CD4-positive, alpha-beta T cell treated with Interleukin-12 subunit alpha and Interleukin-12 subunit beta, for 1 hour (primary cell): ENCODE measurements at regions not wholly inside any gene's neighbourhood (a gene's known extent, or its start where the extent isn't known, plus 50 kb on each side); places are given as distances from the start of the nearest gene placed in this dataset.
"Not testable (repeated sequence)": the region's sequence is repeated elsewhere in the genome, so short reads cannot be mapped to it uniquely, and the experiment has no call there.

Experiments
- DNase-seq: peaks from one replicate; pipeline ENCODE4 v3.0.0-alpha.2; 2020

GRCh38 chr7:145252031-145252430, 416.2 kb upstream of the TPK1 start:
- DNase-seq, result no peak

GRCh38 chr7:145224775-145225174, 388.9 kb upstream of the TPK1 start:
- DNase-seq, result no peak

- DNase-seq, result no peak
Measured at GRCh38 chr7:145219461-145219860, 383.6 kb upstream of the TPK1 start.

GRCh38 chr7:145216866-145217265, 381.0 kb upstream of the TPK1 start:
- no peak for DNase-seq

GRCh38 chr7:145212050-145212449, 376.2 kb upstream of the TPK1 start:
- no peak for DNase-seq

GRCh38 chr7:145211211-145211610, 375.4 kb upstream of the TPK1 start:
- DNase-seq, result no peak

- DNase-seq, result no peak
Measured at GRCh38 chr7:145193951-145194350, 358.1 kb upstream of the TPK1 start.

- DNase-seq, result no peak
Measured at GRCh38 chr7:145184956-145185355, 349.1 kb upstream of the TPK1 start.

GRCh38 chr7:145183069-145183468, 347.2 kb upstream of the TPK1 start:
- no peak for DNase-seq

GRCh38 chr7:145175366-145175765, 339.5 kb upstream of the TPK1 start:
- no peak for DNase-seq

GRCh38 chr7:145169908-145170307, 334.1 kb upstream of the TPK1 start:
- no peak for DNase-seq

- no peak for DNase-seq
Measured at GRCh38 chr7:145168879-145169278, 333.0 kb upstream of the TPK1 start.

GRCh38 chr7:145168427-145168826, 332.6 kb upstream of the TPK1 start:
- DNase-seq, result no peak

GRCh38 chr7:145156834-145157233, 321.0 kb upstream of the TPK1 start:
- no peak for DNase-seq

- no peak for DNase-seq
Measured at GRCh38 chr7:145152589-145152988, 316.7 kb upstream of the TPK1 start.

- DNase-seq, result no peak
Measured at GRCh38 chr7:145151676-145152075, 315.8 kb upstream of the TPK1 start.

- DNase-seq, result no peak
Measured at GRCh38 chr7:145147865-145148264, 312.0 kb upstream of the TPK1 start.

- no peak for DNase-seq
Measured at GRCh38 chr7:145143685-145144084, 307.8 kb upstream of the TPK1 start.

GRCh38 chr7:145134377-145134776, 298.5 kb upstream of the TPK1 start:
- DNase-seq, result no peak

GRCh38 chr7:145123502-145123901, 287.6 kb upstream of the TPK1 start:
- no peak for DNase-seq

GRCh38 chr7:145106001-145106400, 270.1 kb upstream of the TPK1 start:
- DNase-seq, result no peak

- no peak for DNase-seq
Measured at GRCh38 chr7:145105561-145105960, 269.7 kb upstream of the TPK1 start.

GRCh38 chr7:145104400-145104799, 268.5 kb upstream of the TPK1 start:
- DNase-seq, result no peak

GRCh38 chr7:145102199-145102598, 266.3 kb upstream of the TPK1 start:
- DNase-seq, result not testable (repeated sequence)

- DNase-seq, result no peak
Measured at GRCh38 chr7:145092766-145093165, 256.9 kb upstream of the TPK1 start.

- no peak for DNase-seq
Measured at GRCh38 chr7:145088111-145088745, 252.4 kb upstream of the TPK1 start.
